ENCODE measurements at regions not wholly inside any gene's neighbourhood (a gene's known extent, or its start where the extent isn't known, plus 50 kb on each side); places are given as distances from the start of the nearest gene placed in this dataset.

GRCh38 chr16:88317613-88317965 is 65.2 kb upstream of the ZNF469 start:
- no peak for TF ChIP-seq JUND (IDR thresholded peaks at IDR 0.05; ENCODE audit: low read depth)
- in situ Hi-C loops (cut with HindIII; ENCODE audit: low pct_unique_long_range_greater_than_20kb, low sequenced_read_pairs) = no loop called here

GRCh38 chr16:88318051-88318450 is 64.7 kb upstream of the ZNF469 start:
- in situ Hi-C loops (cut with HindIII; ENCODE audit: low pct_unique_long_range_greater_than_20kb, low sequenced_read_pairs) = no loop called here
- no peak for DNase-seq (ENCODE audit: low read depth in 1 of 2, low spot score in 1 of 2)
- no peak for TF ChIP-seq JUND (IDR thresholded peaks at IDR 0.05; ENCODE audit: low read depth)

More at GRCh38 chr16:88317613-88317965, 65.2 kb upstream of the ZNF469 start:
- DNase-seq (ENCODE audit: low read depth in 1 of 2, low spot score in 1 of 2) = no peak

- in situ Hi-C loops (cut with HindIII; ENCODE audit: low pct_unique_long_range_greater_than_20kb, low sequenced_read_pairs) = no loop called here
- no peak for TF ChIP-seq JUND (IDR thresholded peaks at IDR 0.05; ENCODE audit: low read depth)
- DNase-seq (ENCODE audit: low read depth in 1 of 2, low spot score in 1 of 2) = no peak
These were observed 64.2 kb upstream of the ZNF469 start for GRCh38 chr16:88318521-88318920.

GRCh38 chr16:88319116-88319965 is 63.4 kb upstream of the ZNF469 start:
- no peak for TF ChIP-seq JUND (IDR thresholded peaks at IDR 0.05; ENCODE audit: low read depth)
- in situ Hi-C loops (cut with HindIII; ENCODE audit: low pct_unique_long_range_greater_than_20kb, low sequenced_read_pairs) = no loop called here
- no peak for DNase-seq (ENCODE audit: low read depth in 1 of 2, low spot score in 1 of 2)

GRCh38 chr16:88320947-88321634 is 61.7 kb upstream of the ZNF469 start:
- no peak for TF ChIP-seq JUND (IDR thresholded peaks at IDR 0.05; ENCODE audit: low read depth)
- DNase-seq (ENCODE audit: low read depth in 1 of 2, low spot score in 1 of 2) = peak in 1 of 2 experiments; percentile 68
- in situ Hi-C loops (cut with HindIII; ENCODE audit: low pct_unique_long_range_greater_than_20kb, low sequenced_read_pairs) = no loop called here

- no peak for TF ChIP-seq JUND (IDR thresholded peaks at IDR 0.05; ENCODE audit: low read depth)
- in situ Hi-C loops (cut with HindIII; ENCODE audit: low pct_unique_long_range_greater_than_20kb, low sequenced_read_pairs) = no loop called here
- DNase-seq (ENCODE audit: low read depth in 1 of 2, low spot score in 1 of 2) = no peak
These were observed 60.9 kb upstream of the ZNF469 start for GRCh38 chr16:88321635-88322499.

- no peak for TF ChIP-seq JUND (IDR thresholded peaks at IDR 0.05; ENCODE audit: low read depth)
- DNase-seq (ENCODE audit: low read depth in 1 of 2, low spot score in 1 of 2) = no peak
- in situ Hi-C loops (cut with HindIII; ENCODE audit: low pct_unique_long_range_greater_than_20kb, low sequenced_read_pairs) = no loop called here
These were observed 60.2 kb upstream of the ZNF469 start for GRCh38 chr16:88322500-88322970.

- in situ Hi-C loops (cut with HindIII; ENCODE audit: low pct_unique_long_range_greater_than_20kb, low sequenced_read_pairs) = no loop called here
- no peak for DNase-seq (ENCODE audit: low read depth in 1 of 2, low spot score in 1 of 2)
- no peak for TF ChIP-seq JUND (IDR thresholded peaks at IDR 0.05; ENCODE audit: low read depth)
These were observed 59.7 kb upstream of the ZNF469 start for GRCh38 chr16:88323041-88323440.

- no peak for DNase-seq (ENCODE audit: low read depth in 1 of 2, low spot score in 1 of 2)
- in situ Hi-C loops (cut with HindIII; ENCODE audit: low pct_unique_long_range_greater_than_20kb, low sequenced_read_pairs) = no loop called here
- no peak for TF ChIP-seq JUND (IDR thresholded peaks at IDR 0.05; ENCODE audit: low read depth)
These were observed 59.0 kb upstream of the ZNF469 start for GRCh38 chr16:88323546-88324330.

- in situ Hi-C loops (cut with HindIII; ENCODE audit: low pct_unique_long_range_greater_than_20kb, low sequenced_read_pairs) = no loop called here
- DNase-seq (ENCODE audit: low read depth in 1 of 2, low spot score in 1 of 2) = no peak
- TF ChIP-seq JUND (IDR thresholded peaks at IDR 0.05; ENCODE audit: low read depth) = no peak
These were observed 57.5 kb upstream of the ZNF469 start for GRCh38 chr16:88325087-88325750.

- TF ChIP-seq JUND (IDR thresholded peaks at IDR 0.05; ENCODE audit: low read depth) = no peak
- DNase-seq (ENCODE audit: low read depth in 1 of 2, low spot score in 1 of 2) = no peak
- in situ Hi-C loops (cut with HindIII; ENCODE audit: low pct_unique_long_range_greater_than_20kb, low sequenced_read_pairs) = no loop called here
These were observed 56.8 kb upstream of the ZNF469 start for GRCh38 chr16:88325976-88326375.
